ENCODE measurements at regions not wholly inside any gene's neighbourhood (a gene's known extent, or its start where the extent isn't known, plus 50 kb on each side); places are given as distances from the start of the nearest gene placed in this dataset.
"Not testable (repeated sequence)": the region's sequence is repeated elsewhere in the genome, so short reads cannot be mapped to it uniquely, and the experiment has no call there.

DNA sequence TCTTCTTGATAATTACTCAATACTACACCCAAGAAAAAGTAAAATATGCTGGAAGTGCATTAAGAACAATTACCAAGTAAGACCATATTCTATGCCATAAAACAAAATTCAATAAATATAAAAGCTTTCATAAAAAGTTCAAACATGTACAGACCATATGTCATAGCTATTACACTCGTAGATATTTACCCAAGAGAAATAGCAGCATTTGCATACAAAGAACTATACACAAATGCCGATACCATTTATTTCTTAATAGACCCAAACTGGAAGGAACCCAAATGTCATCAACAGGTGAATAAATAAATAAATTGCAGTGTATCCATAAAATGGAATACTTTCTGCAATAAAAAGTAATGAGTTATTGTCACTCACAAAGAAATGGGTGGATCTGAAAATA lies 78.3 kb upstream of the SLC16A7 start:
- DNase-seq = no peak

DNA sequence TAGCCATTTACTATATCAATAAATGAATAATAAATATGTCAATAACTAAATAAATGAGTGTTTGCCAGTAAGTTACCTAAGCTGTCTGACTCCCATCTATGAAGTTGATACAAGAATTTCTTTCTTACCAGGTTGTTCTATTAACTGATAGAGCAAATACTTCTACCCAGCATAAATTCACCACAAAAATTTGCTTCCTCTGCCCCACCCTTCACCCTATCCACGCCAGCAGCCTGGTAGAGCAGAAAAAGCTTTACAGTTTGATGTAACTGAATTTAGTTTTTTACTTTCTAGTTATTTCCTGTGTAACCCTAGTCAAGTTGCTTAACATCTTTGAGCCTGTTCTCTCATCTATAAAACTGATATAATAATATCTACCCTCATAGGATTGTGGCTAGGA lies 94.9 kb upstream of the SLC16A7 start:
- no peak for DNase-seq

DNA sequence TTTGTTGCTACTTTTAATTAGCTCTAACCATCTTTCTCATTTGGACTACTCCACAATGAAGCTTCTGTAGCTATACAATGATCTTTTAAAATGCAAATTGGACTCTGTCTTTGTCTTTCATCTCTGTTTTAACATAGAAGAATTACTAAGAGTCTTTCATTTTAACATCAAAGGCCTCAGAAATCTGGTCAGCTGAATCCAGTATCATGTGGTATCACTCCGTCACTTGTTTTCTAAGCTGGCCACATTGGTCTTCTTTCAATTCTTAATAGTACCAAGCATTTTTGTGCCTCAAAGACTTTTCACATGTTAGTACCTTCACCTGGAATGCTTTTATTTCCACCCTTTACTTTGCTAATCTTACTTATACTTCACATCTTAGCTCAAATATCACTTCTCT lies 95.5 kb upstream of the SLC16A7 start:
- DNase-seq = no peak

DNA sequence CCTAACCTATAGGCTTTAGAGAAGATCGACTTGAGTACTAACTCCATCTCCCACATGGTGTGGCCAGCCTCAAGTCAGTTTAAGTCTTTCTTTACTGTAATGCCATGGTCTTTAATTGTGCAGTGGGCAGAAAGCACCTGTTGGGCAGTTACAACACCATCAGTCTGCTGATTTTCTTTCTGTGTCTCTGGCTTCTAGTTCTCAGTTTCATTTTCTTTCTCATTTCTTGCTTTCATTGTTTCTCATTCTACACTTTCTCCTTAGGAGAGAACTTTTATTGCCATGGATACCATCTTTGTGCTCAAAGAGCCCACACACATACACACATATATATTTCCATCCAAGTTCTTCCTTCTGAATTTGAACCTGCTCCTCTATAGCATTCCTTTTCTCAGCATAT lies 96.1 kb upstream of the SLC16A7 start:
- DNase-seq = no peak

DNA sequence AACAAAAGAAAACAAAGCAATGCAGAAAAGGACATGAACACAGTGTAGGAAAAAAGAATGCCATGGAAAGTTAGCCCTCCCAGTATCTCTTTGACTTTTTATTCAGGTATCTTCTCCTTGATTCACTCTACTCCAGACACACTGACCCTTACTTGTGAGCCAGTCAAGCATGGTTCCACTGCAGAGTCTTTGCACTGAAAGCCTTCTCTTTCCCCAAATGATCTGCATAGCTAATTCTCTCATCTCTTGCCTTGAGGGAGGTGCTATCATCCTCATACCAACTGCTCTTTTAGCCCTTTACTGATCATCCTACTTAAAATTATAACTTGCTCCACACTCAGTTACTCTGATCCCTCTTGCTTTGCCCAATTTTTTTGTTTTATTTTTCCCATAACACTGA lies 101.2 kb upstream of the SLC16A7 start:
- no peak for DNase-seq

DNA sequence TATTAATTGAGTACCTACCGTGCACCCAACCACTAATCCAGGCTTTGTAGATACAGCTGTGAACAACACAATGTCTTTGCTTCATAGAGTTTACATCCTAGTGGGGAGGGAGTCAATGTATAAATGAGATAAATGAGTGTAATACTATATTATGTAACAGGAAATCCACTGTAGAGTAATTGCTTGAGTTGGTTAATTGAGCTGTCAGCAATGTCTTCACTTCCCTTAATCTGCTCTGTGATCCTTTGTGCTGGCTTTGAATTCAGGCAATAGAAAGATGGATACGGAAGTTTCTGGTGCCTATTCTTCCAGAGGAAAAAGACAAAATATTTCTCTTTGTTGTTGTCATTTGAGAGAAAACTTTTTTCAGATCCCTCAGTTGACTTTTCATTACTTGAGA lies 104.0 kb upstream of the SLC16A7 start:
- DNase-seq = no peak

DNA sequence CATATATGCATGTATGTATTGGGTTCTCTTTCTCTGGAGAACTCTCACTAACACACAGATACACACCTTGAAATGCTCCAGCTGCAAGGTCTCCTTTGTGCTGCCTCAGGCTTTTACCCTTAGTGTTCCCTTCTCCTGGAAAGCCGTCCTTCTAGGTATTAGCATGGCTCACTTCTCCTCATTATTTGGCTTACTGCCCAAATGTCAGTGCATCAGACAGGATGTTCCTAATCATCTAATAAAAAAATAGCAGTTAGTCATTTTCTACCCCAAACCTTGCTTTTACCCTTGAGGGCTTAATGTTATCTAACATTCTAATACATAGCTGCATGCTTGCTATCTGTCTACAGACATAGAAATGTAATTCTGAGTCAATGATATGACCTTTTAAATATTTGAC lies 109.0 kb upstream of the SLC16A7 start:
- DNase-seq = no peak

DNA sequence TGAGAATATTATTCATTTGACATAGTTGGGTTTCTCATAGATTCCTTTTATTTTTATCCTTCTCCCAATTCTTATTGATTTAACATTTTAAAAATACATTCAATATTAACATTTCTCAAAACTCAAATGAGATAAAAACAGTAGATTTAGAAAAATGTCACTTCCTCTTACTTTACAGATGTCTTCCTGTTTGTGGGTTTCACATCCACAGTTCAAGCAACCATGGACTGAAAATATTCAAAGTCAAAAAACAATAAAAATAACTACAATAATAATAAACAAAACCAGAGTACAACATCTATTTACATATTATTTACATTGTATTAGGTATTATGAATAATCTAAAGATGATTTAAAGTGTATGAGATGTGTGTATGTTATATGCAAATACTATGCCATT lies 111.3 kb upstream of the SLC16A7 start:
- no peak for DNase-seq

DNA sequence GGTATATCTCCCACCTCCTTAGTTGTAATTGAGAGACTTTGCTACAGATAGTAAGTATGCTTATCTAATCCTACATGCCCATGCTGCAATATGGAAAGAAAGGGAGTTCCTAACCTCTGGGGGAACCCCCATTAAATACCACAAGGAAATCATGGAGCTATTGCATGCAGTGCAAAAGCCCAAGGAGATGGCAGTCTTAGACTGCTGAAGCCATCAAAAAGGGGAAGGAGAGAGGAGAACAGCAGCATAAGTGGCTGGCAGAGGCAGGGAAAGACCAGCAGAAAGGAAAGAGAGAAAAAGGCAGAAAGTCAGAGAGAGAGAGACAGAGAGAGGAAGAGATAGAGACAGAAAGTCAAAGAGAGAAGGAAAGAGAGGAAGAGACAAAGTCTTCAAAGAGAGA lies 121.6 kb upstream of the SLC16A7 start:
- DNase-seq = not testable (repeated sequence)

DNA sequence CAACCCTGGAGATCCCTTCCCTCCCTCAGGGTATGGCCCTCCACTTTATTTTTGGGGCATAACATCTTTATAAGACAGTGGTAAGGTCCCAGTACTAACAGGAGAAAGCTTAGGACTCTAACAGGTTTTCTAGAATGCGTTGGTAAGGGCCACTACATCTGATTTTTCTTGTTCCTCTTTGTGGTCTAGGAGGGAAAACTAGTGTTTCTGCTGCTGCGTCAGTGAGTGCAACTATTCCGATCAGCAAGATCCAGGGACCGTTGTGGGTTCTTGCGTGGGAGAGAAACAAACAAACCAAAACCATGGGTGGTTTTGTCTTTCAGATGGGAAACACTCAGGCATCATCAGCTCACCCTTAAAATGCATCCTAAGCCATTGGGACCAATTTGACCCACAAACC lies 123.6 kb upstream of the SLC16A7 start:
- no peak for DNase-seq

DNA sequence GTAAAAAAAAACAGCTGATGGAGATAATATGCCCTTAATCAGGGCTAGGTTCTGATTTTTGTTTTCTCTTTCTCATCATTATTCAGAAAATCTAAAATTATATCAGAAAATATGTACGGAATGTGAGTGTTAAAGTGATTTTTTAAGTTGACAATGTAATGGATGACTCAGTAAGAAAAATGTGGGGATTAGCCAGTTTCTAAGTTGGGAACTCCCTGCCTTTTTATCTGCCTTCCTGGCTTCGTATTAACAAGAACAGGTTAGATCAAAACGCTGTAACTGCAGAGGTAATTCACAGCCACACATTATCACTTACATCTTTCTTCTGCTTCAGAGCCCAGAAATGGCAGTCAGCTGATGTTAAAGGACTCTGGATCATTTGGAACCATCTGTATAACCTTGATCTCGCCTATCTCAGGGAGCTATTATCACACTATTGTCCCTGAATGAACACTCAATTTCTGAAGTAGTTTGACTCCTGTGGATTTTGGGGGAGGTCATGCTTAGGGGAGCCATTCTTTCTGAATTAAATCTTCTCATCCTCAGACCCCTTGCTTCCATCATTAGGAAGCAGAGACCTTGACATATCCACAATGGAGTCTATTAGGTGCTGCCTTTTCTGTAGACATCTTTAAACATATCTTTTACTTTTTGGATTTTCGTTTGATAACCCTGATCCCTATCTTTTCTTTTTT lies 135.7 kb upstream of the SLC16A7 start:
- DNase-seq = peak; percentile 14

DNA sequence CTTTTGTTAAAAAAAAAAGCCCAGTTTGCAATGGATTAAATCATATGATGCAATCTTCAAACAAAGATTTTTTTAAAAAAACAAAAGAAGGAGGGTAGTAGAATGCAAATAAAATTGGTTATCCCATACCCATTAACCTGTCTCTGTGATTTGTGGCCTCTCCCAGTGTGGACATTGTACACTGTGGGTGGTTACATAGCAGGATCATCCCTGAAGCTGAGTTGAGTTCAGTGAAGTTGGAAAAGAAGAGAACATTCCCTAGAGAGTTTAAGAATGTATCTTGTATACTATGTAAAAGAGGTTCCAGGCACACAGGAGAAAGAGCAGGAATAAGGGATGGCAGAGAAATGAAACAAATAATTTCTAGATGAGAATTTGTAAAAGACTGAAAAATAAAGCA lies 142.4 kb upstream of the SLC16A7 start:
- DNase-seq = no peak

DNA sequence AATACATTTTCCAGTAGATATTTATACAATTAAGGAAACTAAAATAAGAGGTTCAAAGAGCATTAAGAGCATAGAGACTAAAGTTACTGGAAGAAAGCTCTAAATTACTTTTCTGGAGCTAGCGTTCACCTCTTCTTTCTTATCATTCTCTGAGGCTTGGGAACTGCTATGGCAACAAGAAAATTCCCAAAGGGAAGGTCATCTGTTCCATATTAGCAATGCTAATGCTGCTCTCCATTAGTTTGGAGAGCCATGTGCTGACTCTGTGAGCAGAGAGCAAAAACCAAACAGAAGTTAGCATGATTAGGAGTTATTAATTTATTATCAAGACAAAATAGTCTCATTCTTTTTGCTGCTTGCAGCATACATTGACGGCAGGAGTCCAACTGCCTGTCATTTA lies 143.1 kb upstream of the SLC16A7 start:
- DNase-seq = no peak

DNA sequence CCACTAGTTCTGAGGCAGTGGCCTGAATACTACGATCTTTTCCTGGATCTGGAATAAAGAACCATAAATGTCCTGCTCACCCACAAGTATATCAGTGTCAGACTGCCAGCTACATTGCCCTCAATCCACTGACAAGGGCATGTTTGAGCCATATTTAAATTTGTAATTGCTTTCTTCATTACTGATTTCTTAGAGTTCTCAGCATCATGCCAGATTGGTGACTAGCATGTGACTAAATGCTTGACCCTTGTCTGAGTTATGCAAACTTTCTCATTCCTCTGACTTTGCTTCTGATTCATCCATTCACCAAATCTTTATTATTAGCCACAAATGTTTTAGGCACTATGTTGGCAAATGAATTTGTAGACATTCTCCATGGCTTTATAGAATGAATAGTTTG lies 143.6 kb upstream of the SLC16A7 start:
- DNase-seq = no peak

DNA sequence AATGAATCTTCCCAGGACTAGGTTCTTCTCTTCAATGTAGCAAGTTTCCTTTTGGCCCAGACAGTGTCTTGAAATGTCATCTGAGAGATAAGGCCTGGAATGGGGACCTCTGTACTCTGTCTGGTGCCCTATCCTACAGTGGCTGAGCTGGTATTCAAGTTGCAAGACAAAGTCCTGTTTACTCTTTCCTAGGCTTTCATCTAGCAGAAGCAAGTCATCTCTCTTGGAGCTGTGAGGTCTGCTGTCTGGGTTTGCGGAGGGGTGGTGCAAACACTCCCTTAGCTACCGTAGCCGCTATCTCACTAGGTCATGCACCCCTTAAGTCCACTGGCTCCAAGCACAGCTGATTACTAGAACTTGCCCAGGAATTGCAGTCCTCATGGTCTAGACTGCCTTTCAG lies 149.7 kb upstream of the SLC16A7 start:
- DNase-seq = no peak

DNA sequence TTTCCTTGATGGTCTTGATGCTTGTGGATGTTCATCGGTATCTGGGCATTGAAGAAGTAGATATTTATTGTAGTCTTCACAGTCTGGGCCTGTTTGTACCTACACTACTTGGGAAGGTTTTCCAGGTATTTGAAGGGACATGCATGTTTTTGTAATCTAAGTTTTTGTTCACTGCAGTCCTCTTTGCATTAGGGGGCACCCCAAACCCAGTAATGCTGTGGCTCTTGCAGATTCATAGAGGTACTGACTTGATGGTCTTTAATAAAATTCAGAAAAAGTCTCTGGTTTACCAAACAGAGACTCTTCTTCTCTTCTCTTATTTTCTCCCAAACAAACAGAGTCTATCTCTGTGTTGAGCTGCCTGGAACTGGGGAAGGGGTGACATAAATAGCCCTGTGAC lies 150.9 kb upstream of the SLC16A7 start:
- no peak for DNase-seq

DNA sequence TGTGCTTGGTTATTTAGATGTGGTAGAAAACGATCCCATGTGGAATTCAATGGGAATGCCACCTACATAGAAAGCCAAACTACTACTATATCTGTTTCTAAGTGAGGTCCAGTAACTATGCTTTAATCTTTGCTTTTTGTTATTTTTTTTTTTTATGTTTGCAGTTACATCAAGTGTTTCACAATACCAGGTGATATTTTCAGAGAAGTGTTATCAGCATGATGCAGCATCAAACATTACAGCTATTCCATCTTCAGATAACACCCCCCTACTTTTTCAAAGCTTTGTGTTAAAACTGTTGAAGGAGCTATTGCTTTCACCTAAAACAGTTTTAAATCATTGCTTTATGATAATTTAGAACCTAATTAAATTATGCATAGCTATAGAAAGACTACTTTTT lies 163.8 kb upstream of the SLC16A7 start:
- no peak for DNase-seq

DNA sequence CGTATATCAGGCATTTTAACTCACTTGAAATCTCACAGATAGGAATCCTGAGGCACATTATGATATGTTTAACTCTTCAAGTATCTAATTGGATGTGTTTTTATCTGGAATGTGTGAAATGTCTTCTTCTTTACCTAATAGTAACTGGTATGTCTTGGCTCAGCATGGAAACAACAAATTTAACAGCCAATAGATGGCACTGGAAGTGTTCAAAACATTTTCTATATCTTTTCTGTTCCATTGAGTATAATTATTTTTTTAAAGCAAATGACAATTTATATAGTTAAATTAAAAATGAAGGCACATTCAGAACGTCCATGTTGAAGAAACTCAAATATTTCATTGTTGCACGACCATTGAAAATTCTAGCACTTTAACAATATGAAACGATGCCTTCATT lies 164.6 kb upstream of the SLC16A7 start:
- no peak for DNase-seq

DNA sequence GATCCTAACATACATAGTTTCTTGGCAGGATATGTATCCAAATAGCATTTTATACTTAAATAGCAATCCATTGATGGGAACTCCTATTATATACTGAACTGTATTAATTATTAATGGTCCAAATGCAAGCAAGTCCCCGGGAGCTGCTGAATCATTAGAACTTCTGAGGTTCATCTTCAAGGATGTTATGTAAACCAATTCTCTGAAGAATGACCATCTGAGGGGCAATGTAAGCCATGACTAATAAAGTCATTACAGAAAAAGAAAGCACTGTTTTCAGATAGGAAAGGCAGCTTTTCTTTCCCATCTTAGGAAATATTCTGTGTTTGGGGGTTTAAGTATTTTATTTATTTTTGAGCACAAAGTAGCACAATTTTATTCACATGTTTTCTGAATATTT lies 166.1 kb upstream of the SLC16A7 start:
- no peak for DNase-seq

DNA sequence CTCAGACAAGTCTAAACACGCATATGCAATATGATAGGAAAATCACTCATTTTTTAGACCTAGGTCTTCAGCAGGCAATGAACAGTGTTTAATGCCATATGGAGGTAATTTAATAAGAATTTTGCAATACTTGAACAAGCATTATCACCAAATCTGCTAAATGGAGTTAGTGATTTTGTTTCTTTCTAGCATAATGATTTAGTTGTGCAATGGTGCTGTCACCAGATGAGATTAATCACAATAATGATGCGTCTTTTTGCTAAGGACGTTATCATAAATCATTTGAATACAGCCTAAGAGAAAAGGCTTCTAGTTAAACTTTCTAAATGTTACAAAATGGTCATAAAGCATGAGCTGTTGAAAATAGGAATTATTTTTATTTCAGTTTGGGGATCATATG lies 170.0 kb upstream of the SLC16A7 start:
- DNase-seq = no peak

DNA sequence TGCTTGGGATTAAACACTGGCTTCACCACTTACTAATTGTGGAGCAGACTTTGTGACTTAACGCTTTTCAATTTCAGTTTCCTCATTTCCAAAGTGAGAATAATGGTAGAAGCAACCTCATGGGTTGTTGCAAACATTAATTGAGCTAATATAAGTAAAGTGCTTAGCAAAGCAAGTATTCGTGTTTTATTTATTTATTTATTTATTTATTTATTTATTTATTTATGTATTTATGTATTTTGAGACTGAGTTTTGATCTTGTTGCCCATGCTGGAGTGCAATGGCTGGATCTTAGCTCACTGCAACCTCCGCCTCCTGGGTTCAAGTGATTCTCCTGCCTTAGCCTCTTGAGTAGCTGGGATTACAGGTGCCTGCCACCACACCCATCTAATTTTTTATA lies 171.2 kb upstream of the SLC16A7 start:
- DNase-seq = not testable (repeated sequence)

DNA sequence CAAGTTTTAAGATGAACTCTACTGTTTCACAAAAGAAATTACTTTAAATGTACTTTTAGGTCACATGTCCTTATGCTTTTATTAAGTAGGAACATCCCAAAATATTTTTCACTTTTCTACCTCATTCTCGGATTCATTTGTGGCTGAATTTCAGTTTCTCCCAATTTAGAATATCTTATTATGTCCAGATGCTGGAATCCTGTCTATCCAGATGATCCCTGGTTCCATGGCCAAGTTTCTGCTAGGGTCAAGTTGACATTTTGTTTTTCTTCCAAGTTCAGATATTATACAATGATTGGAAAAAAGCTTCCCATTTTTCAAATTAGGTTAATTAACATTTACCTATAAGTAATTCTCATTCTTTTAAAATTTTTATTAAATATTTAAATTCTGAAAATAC lies 181.8 kb upstream of the SLC16A7 start:
- no peak for DNase-seq

DNA sequence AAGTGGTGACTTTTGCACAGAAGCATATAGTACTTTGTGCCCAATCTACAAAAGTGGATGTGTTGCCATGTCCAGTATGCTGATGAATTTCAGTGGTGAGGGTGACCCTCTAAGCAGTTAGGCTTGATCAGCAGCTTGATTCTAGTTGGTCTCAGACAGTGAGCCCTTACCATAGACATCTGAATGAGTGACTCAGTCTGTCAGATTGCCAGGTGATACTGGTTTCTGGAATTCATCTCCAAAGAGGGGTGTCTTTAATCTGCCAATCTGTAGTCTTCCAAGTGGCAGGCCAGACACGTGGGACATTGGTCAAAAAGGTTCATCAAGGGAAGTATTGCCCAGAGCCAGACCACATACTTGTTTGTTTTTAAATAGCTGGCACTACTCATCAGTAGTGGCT lies 187.4 kb upstream of the SLC16A7 start:
- DNase-seq = no peak

DNA sequence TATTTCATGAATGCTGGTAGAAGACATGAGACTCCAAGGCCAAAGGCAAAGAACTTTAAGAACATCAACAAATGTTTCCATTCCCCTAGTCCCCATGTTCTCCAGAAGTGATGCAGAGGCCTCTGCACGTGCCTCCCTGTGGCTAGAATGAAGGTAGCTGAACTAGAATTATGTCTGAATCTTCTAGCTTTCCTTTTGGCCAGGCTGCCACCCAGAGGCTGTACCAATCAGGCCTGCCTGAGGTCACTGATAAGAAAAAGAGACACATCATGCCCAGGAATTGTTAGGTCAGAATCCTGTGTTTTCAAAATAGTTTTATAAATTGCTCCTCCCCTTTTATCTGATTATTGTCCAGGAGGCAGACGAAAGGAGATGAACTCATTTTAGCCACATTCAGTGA lies 188.0 kb upstream of the SLC16A7 start:
- no peak for DNase-seq

DNA sequence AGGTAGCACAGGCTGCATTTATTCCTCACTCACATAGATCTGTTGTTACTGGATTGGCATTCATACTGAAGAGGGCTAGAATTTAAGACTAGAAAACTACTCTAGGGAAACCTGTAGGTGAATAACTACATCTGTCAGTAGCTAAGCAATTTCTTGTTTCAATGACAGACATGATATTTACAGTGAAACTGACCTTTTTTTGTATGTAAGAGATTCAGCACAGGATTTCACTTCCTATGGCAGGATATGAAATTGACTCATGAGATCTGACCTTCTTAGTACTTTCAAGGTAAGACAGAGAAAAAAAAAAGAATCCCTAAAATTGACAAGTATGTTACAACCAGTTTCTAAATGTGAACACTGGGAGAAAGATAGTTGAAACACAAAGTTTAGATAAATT lies 189.8 kb upstream of the SLC16A7 start:
- no peak for DNase-seq

DNA sequence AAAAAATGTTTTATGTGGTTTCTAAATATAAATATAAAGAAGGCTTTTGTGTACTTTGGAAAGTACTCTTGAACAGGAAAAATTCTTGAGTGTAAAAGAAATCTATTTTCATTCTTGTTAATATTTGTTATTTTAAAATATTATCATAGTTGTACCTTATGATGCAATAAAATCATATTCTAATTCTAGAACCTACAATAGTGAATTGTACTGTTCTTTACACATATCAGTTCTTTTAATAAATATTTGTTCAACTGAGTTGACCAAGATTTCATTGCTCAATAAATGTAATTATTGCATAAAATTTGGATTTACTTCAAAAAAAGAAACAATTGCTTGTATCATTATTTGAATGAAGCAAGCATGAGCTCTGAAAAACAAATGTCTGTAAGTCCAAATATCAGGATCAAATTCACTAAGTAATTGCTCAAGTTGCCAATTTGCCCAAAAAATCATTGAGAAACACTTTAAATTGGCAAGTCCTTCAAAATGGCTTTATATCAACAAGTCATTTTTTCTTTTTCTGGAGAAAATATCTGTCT lies 191.6 kb upstream of the SLC16A7 start:
- DNase-seq = no peak
